CD4-positive, alpha-beta T cell (primary cell): ENCODE measurements at regions not wholly inside any gene's neighbourhood (a gene's known extent, or its start where the extent isn't known, plus 50 kb on each side); places are given as distances from the start of the nearest gene placed in this dataset.

Experiments
- ATAC-seq: fragments of 200-7000 bp; cut with Tn5 transposase; one replicate; pipeline ENCODE4 v1.10.0; 2022; ENCODE audit warnings: mild to moderate bottlenecking; ENCODE audit not compliant: poor library complexity
- CTCF ChIA-PET: fragments of 350-600 bp; sonication (Branson Sonifier 250); formaldehyde crosslinking; loops from one replicate; lab custom pipeline; 2021; ENCODE audit warnings: antibody characterized with exemption, inconsistent platforms; lab: Charles Lee
- POLR2A ChIA-PET: fragments of 350-600 bp; sonication (Branson Sonifier 250); formaldehyde crosslinking; loops from one replicate; lab custom pipeline; 2021; ENCODE audit warnings: antibody characterized with exemption, inconsistent platforms; lab: Charles Lee
- DNase-seq, 14 experiments: peaks; one replicate each; pipeline ENCODE4 v3.0.0-alpha.2; 2013 to 2020; ENCODE audit warnings: mixed read lengths in 2 of 14
- H3K27ac ChIP-seq, 2 donors: one replicate each; pipeline versions ENCODE4 v1.5.1 to v1.7.0; 2013; ENCODE audit warnings: low read length in 2 of 2, low read depth in 1 of 2, mild to moderate bottlenecking in 1 of 2
- H3K27me3 ChIP-seq, 2 experiments: 1 replicate in 1 of 2; 2 replicates in 1 of 2; pipeline versions ENCODE4 v1.6.1 to v1.7.0; 2013; ENCODE audit warnings: low read length in 2 of 2, control low read depth in 1 of 2, mild to moderate bottlenecking in 1 of 2, moderate library complexity in 1 of 2; ENCODE audit not compliant: insufficient read depth in 2 of 2, control insufficient read depth in 1 of 2
- H3K36me3 ChIP-seq: one replicate; pipeline ENCODE4 v1.6.1; 2013; ENCODE audit warnings: low read length, control low read depth; ENCODE audit not compliant: insufficient read depth
- H3K4me1 ChIP-seq: one replicate; pipeline ENCODE4 v1.6.1; 2013; ENCODE audit warnings: low read length, control low read depth; ENCODE audit not compliant: insufficient read depth
- H3K4me3 ChIP-seq: one replicate; pipeline ENCODE4 v1.5.1; 2013; ENCODE audit warnings: mild to moderate bottlenecking, low read length, moderate library complexity
- H3K9me3 ChIP-seq, 2 experiments: 1 replicate in 1 of 2; 2 replicates in 1 of 2; pipeline versions ENCODE4 v1.6.1 to v1.7.0; 2013; ENCODE audit warnings: low read length in 2 of 2, mild to moderate bottlenecking in 2 of 2, control low read depth in 1 of 2, moderate library complexity in 1 of 2; ENCODE audit not compliant: control insufficient read depth in 1 of 2, insufficient read depth in 1 of 2
- H3K27ac Mint-ChIP-seq: one replicate; pipeline ENCODE4 v1.8.0; 2020; ENCODE audit warnings: mixed read lengths
- H3K27me3 Mint-ChIP-seq: one replicate; pipeline ENCODE4 v1.8.0; 2021; ENCODE audit warnings: mixed read lengths
- H3K36me3 Mint-ChIP-seq: one replicate; pipeline ENCODE4 v1.8.0; 2021; ENCODE audit warnings: low read depth, mixed read lengths
- H3K4me1 Mint-ChIP-seq: one replicate; pipeline ENCODE4 v1.8.0; 2021; ENCODE audit warnings: low read depth, mixed read lengths
- H3K4me3 Mint-ChIP-seq: one replicate; pipeline ENCODE4 v1.8.0; 2020; ENCODE audit warnings: mild to moderate bottlenecking, mixed read lengths
- H3K9me3 Mint-ChIP-seq: one replicate; pipeline ENCODE4 v1.8.0; 2020; ENCODE audit warnings: mixed read lengths
- CTCF ChIP-seq: fragments of 200-600 bp; IDR thresholded peaks from one replicate; pipeline ENCODE4 v1.8.0; 2022; ENCODE audit warnings: antibody characterized with exemption, mild to moderate bottlenecking
- intact Hi-C, 2 experiments: fragments of 100-400 bp; cut with DNase I in 1 of 2; cut with micrococcal nuclease in 1 of 2; formaldehyde crosslinking; loops; one replicate each; pipeline versions ENCODE4 v1.15.1 to v1.9.0; 2023 to 2025; cut with DNase I, micrococcal nuclease

- H3K27ac Mint-ChIP-seq, result no peak overlapping the region
- H3K36me3 Mint-ChIP-seq, result no peaks in the 10 kb centered on the region
- TF ChIP-seq CTCF, result no peak
- intact Hi-C loops, result no loop called here
- peaks cover 17% of the 10 kb centered on the region for H3K9me3 Mint-ChIP-seq
- Histone ChIP-seq H3K27ac (no peak overlapping the region), H3K4me3 (no peak overlapping the region), H3K27me3 (no peaks in the 10 kb centered on the region), H3K36me3 (no peaks in the 10 kb centered on the region), H3K4me1 (no peaks in the 10 kb centered on the region), H3K9me3 (peaks cover 7 to 11% of the 10 kb centered on the region in 2 experiments)
- ChIA-PET POLR2A (no interaction called here), CTCF (no interaction called here)
- ATAC-seq, result no peak
- DNase-seq, result no peak
- no peaks in the 10 kb centered on the region for H3K4me1 Mint-ChIP-seq
- no peak overlapping the region for H3K4me3 Mint-ChIP-seq
- no peaks in the 10 kb centered on the region for H3K27me3 Mint-ChIP-seq
Measured at GRCh38 chr5:10021248-10021647, 228.4 kb downstream of the ATPSCKMT start.

- no peaks in the 10 kb centered on the region for H3K36me3 Mint-ChIP-seq
- no peak for ATAC-seq
- Histone ChIP-seq H3K27me3 (no peaks in the 10 kb centered on the region), H3K4me1 (no peaks in the 10 kb centered on the region), H3K27ac (no peak overlapping the region), H3K36me3 (no peaks in the 10 kb centered on the region), H3K9me3 (peaks cover 7% of the 10 kb centered on the region in 2 experiments), H3K4me3 (no peak overlapping the region)
- no peak for DNase-seq
- no peaks in the 10 kb centered on the region for H3K4me1 Mint-ChIP-seq
- TF ChIP-seq CTCF, result no peak
- ChIA-PET POLR2A (no interaction called here), CTCF (no interaction called here)
- no peak overlapping the region for H3K27ac Mint-ChIP-seq
- no peaks in the 10 kb centered on the region for H3K27me3 Mint-ChIP-seq
- peaks cover 17% of the 10 kb centered on the region for H3K9me3 Mint-ChIP-seq
- intact Hi-C loops, result no loop called here
- H3K4me3 Mint-ChIP-seq, result no peak overlapping the region
Measured at GRCh38 chr5:10019236-10019635, 230.5 kb downstream of the ATPSCKMT start.

- peaks cover 7% of the 10 kb centered on the region in 2 experiments for H3K9me3 ChIP-seq
- Mint-ChIP-seq H3K4me3 (no peak overlapping the region), H3K4me1 (no peaks in the 10 kb centered on the region), H3K9me3 (peaks cover 16% of the 10 kb centered on the region), H3K27me3 (no peaks in the 10 kb centered on the region), H3K36me3 (no peaks in the 10 kb centered on the region), H3K27ac (no peak overlapping the region)
- H3K36me3 ChIP-seq, result no peaks in the 10 kb centered on the region
- CTCF ChIA-PET, result no interaction called here
- DNase-seq (no peak), ATAC-seq (no peak)
- intact Hi-C loops, result no loop called here
- POLR2A ChIA-PET, result no interaction called here
- no peaks in the 10 kb centered on the region for H3K27me3 ChIP-seq
- H3K4me3 ChIP-seq, result no peak overlapping the region
- no peaks in the 10 kb centered on the region for H3K4me1 ChIP-seq
- no peak for TF ChIP-seq CTCF
- H3K27ac ChIP-seq, result no peak overlapping the region
Measured at GRCh38 chr5:10018201-10019069, 231.3 kb downstream of the ATPSCKMT start.
